SH-SY5Y (cell line): ENCODE measurements at regions not wholly inside any gene's neighbourhood (a gene's known extent, or its start where the extent isn't known, plus 50 kb on each side); places are given as distances from the start of the nearest gene placed in this dataset.

ENCODE experiments used
- GATA2 ChIP-seq: IDR thresholded peaks from 2 replicates; pipeline ENCODE4 v1.6.1; 2011; ENCODE audit warnings: mild to moderate bottlenecking, low read depth, low read length
- GATA3 ChIP-seq: IDR thresholded peaks from 2 replicates; pipeline ENCODE4 v1.6.1; 2011; ENCODE audit warnings: low read depth, mild to moderate bottlenecking, low read length, moderate library complexity

DNA sequence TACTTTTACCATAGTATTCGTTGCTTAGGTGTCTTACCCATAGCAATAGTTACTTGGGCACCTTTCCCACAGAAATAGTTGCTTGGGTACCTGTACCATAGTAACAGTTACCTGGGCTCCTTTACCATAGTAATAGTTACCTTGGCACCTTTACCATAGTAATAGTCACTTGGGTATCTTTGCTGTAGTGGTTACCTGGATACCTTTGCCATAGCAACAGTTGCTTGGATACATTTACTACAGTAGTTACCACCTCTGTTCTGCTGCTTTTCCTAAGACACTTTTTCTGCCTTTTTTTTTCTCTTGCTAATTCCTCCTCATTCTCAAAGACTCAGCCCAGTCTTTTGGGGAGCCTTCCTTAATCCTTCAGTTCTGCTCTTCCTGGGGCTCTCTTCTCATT lies 272.8 kb upstream of the PUDP start:
- TF ChIP-seq GATA2 (no peak), GATA3 (no peak)
